GM23338 (cell line): ENCODE measurements at regions not wholly inside any gene's neighbourhood (a gene's known extent, or its start where the extent isn't known, plus 50 kb on each side); places are given as distances from the start of the nearest gene placed in this dataset.
A peak's percentile ranks its signal among the peaks of the same experiment; 100 is the strongest.

Experiments
- ATAC-seq: fragments of 200-7000 bp; cut with Tn5 transposase; 3 replicates; pipeline ENCODE4 v1.9.1; 2020
- DNase-seq: peaks from one replicate; pipeline ENCODE4 v3.0.0-alpha.2; 2015; ENCODE audit warnings: low spot score
- H2AFZ ChIP-seq: fragments of 200-600 bp; sonication (generic); 2 replicates; pipeline ENCODE4 v1.8.0; 2016; ENCODE audit warnings: antibody characterized with exemption, mild to moderate bottlenecking, moderate library complexity
- H3F3A ChIP-seq: fragments of 200-600 bp; sonication (generic); replicated peaks from 2 replicates; pipeline ENCODE4 v1.8.0; 2017; ENCODE audit warnings: antibody characterized with exemption, mixed run types, low read depth
- H3K27ac ChIP-seq: fragments of 200-600 bp; sonication (generic); 2 replicates; pipeline ENCODE4 v1.6.1; 2016; ENCODE audit warnings: low read depth
- H3K27me3 ChIP-seq: fragments of 200-600 bp; sonication (generic); 2 replicates; pipeline ENCODE4 v1.8.0; 2016; ENCODE audit warnings: mild to moderate bottlenecking, mixed run types, moderate library complexity; ENCODE audit not compliant: insufficient read depth
- H3K36me3 ChIP-seq: fragments of 200-600 bp; sonication (generic); 2 replicates; pipeline ENCODE4 v1.8.0; 2016; ENCODE audit warnings: mild to moderate bottlenecking; ENCODE audit not compliant: insufficient read depth
- H3K4me1 ChIP-seq: fragments of 200-600 bp; sonication (generic); 2 replicates; pipeline ENCODE4 v1.8.0; 2016; ENCODE audit warnings: mild to moderate bottlenecking, moderate library complexity; ENCODE audit not compliant: insufficient read depth
- H3K4me2 ChIP-seq: fragments of 200-600 bp; sonication (generic); 2 replicates; pipeline ENCODE4 v1.7.1; 2017; ENCODE audit warnings: mixed run types
- H3K4me3 ChIP-seq: fragments of 200-600 bp; sonication (generic); 2 replicates; pipeline ENCODE4 v1.6.1; 2016; ENCODE audit warnings: mixed run types
- H3K79me2 ChIP-seq: fragments of 200-600 bp; sonication (generic); replicated peaks from 2 replicates; pipeline ENCODE4 v1.8.0; 2017; ENCODE audit warnings: mild to moderate bottlenecking; ENCODE audit not compliant: insufficient read depth
- H3K9me2 ChIP-seq: fragments of 200-600 bp; sonication (generic); 2 replicates; pipeline ENCODE4 v1.8.0; 2017; ENCODE audit not compliant: insufficient read depth
- H4K20me1 ChIP-seq: fragments of 200-600 bp; sonication (generic); replicated peaks from 2 replicates; pipeline ENCODE4 v1.8.0; 2017; ENCODE audit warnings: mild to moderate bottlenecking; ENCODE audit not compliant: insufficient read depth
- H3K27ac Mint-ChIP-seq: 2 replicates; pipeline ENCODE4 v1.8.0; 2020; ENCODE audit warnings: inconsistent platforms, mild to moderate bottlenecking, moderate library complexity, mixed read lengths
- H3K27me3 Mint-ChIP-seq: 3 replicates; pipeline ENCODE4 v1.8.0; 2022; ENCODE audit warnings: low read depth, mild to moderate bottlenecking, moderate library complexity, mixed read lengths, inconsistent platforms; ENCODE audit not compliant: insufficient read depth, poor library complexity
- H3K36me3 Mint-ChIP-seq: 3 replicates; pipeline ENCODE4 v1.8.0; 2021; ENCODE audit warnings: low read depth, mild to moderate bottlenecking, inconsistent platforms, moderate library complexity, mixed read lengths
- H3K4me1 Mint-ChIP-seq: 3 replicates; pipeline ENCODE4 v1.8.0; 2020; ENCODE audit warnings: mild to moderate bottlenecking, inconsistent platforms, mixed read lengths
- H3K4me3 Mint-ChIP-seq: 3 replicates; pipeline ENCODE4 v1.8.0; 2021; ENCODE audit warnings: moderate library complexity, mild to moderate bottlenecking, inconsistent platforms, mixed read lengths
- H3K9me3 Mint-ChIP-seq: 3 replicates; pipeline ENCODE4 v1.8.0; 2020; ENCODE audit warnings: moderate library complexity, mild to moderate bottlenecking, inconsistent platforms, mixed read lengths
- EZH2phosphoT487 ChIP-seq: fragments of 200-600 bp; sonication (generic); IDR thresholded peaks from one replicate; pipeline ENCODE4 v1.8.1; 2018; ENCODE audit warnings: antibody characterized with exemption; ENCODE audit not compliant: unreplicated experiment
- JUNB ChIP-seq: IDR thresholded peaks from one replicate; pipeline ENCODE4 v1.6.1; 2016; ENCODE audit warnings: antibody characterized with exemption; ENCODE audit not compliant: unreplicated experiment
- NANOG ChIP-seq: IDR thresholded peaks from 2 replicates; pipeline ENCODE4 v1.6.1; 2016; ENCODE audit warnings: antibody characterized with exemption, borderline replicate concordance
- POLR2AphosphoS5 ChIP-seq: IDR thresholded peaks from 2 replicates; pipeline ENCODE4 v1.6.1; 2016; ENCODE audit warnings: antibody characterized with exemption, low read depth
- STAT1 ChIP-seq: IDR thresholded peaks from one replicate; pipeline ENCODE4 v1.6.1; 2016; ENCODE audit warnings: antibody characterized with exemption; ENCODE audit not compliant: unreplicated experiment
- ZNF114 ChIP-seq: fragments of 250-450 bp; sonication (Bioruptor Pico); IDR thresholded peaks from 2 replicates; pipeline ENCODE4 v1.5.0; 2020; ENCODE audit warnings: mild to moderate bottlenecking, moderate library complexity
- ZNF331 ChIP-seq: fragments of 250-450 bp; sonication (Bioruptor Pico); IDR thresholded peaks from 2 replicates; pipeline ENCODE4 v1.5.0; 2020; ENCODE audit warnings: low read depth, mild to moderate bottlenecking, moderate library complexity
- TF ChIP-seq, protein P1 (sequence below): IDR thresholded peaks from 2 replicates; pipeline ENCODE4 v1.6.1; 2016; ENCODE audit warnings: antibody characterized with exemption
- TF ChIP-seq, protein P2 (sequence below), 2 experiments: fragments of 200-600 bp in 1 of 2; sonication (generic) in 1 of 2; conservative IDR thresholded peaks; 2 replicates each; pipeline versions ENCODE4 v1.5.1 to v1.6.1; 2016 to 2017; ENCODE audit warnings: antibody characterized with exemption in 2 of 2, low read depth in 2 of 2, mild to moderate bottlenecking in 2 of 2, moderate library complexity in 1 of 2
- TF ChIP-seq, protein P3 (sequence below): fragments of 250-450 bp; sonication (Bioruptor Pico); IDR thresholded peaks from 2 replicates; pipeline ENCODE4 v1.5.0; 2020; ENCODE audit warnings: mild to moderate bottlenecking, moderate library complexity

DNA sequence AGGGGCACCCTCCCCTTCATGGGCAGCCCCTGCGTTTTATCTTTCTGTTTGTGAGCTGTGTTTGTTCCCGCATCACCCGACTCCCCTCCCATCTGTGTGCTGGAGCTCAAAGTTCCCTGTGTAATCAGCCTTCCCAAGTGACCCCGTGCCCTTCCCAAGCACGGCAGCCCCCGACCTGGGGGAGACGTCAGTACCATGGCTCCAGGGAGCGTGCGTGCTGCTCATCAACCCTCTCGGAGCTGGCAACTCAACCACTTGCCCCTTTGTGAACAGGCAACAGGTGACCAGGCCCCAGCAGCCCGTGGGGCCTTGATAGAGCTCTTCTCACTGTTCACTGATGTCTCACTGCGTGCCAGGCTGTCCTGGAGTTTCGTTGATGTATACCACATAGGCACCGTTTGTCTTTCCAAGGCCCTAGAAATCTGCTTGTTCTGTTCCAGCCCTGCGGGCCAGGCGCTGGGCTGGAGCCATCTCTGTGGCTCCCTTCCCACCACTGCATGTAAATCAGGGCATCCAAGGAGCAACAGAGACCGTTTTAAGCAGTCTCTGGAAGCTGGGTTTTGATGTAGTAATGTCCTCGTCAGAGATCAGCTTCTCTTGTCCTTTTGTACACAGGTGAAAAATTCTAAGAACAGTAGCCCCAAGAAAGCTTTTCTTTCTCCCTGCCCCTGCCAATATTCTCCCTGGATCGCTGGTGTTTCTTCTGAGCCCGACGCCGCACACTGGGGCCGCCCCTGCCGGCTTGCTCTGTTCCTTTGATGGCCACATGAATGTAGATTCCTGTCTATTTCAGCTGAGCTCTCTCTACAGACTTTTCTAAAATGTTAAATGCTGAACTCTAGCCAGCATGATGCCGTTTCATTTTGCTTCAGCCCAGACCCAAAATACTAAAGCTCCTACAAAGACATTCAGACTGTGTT lies 107.0 kb upstream of the PTPRM start:
- no peak overlapping the region; the same call in 1 of the 2 replicates for H3K27ac Mint-ChIP-seq
- Histone ChIP-seq H3F3A (no peaks in the 10 kb centered on the region), H3K36me3 (no peaks in the 10 kb centered on the region), H3K27me3 (no peaks in the 10 kb centered on the region), H3K9me2 (no peaks in the 10 kb centered on the region), H2AFZ (peak overlapping the region; percentile 87), H3K4me1 (no peaks in the 10 kb centered on the region), H4K20me1 (no peaks in the 10 kb centered on the region), H3K4me3 (no peak overlapping the region), H3K27ac (no peak overlapping the region), H3K79me2 (no peaks in the 10 kb centered on the region), H3K4me2 (no peak overlapping the region)
- ATAC-seq (peak; percentile 76), DNase-seq (peak; percentile 11)
- H3K36me3 Mint-ChIP-seq = no peaks in the 10 kb centered on the region
- H3K9me3 Mint-ChIP-seq = no peaks in the 10 kb centered on the region
- no peak overlapping the region for H3K4me3 Mint-ChIP-seq
- peaks cover 14% of the 10 kb centered on the region for H3K4me1 Mint-ChIP-seq
- peaks cover 6% of the 10 kb centered on the region for H3K27me3 Mint-ChIP-seq
- TF ChIP-seq ZNF331 (CRISPR knock-in tag) (no peak), ZNF114 (no peak), EZH2phosphoT487 (no peak), STAT1 (no peak), POLR2AphosphoS5 (no peak), NANOG (no peak), JUNB (no peak)
- TF ChIP-seq, protein P1, sequence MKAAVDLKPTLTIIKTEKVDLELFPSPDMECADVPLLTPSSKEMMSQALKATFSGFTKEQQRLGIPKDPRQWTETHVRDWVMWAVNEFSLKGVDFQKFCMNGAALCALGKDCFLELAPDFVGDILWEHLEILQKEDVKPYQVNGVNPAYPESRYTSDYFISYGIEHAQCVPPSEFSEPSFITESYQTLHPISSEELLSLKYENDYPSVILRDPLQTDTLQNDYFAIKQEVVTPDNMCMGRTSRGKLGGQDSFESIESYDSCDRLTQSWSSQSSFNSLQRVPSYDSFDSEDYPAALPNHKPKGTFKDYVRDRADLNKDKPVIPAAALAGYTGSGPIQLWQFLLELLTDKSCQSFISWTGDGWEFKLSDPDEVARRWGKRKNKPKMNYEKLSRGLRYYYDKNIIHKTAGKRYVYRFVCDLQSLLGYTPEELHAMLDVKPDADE = no peak
- TF ChIP-seq, protein P2, sequence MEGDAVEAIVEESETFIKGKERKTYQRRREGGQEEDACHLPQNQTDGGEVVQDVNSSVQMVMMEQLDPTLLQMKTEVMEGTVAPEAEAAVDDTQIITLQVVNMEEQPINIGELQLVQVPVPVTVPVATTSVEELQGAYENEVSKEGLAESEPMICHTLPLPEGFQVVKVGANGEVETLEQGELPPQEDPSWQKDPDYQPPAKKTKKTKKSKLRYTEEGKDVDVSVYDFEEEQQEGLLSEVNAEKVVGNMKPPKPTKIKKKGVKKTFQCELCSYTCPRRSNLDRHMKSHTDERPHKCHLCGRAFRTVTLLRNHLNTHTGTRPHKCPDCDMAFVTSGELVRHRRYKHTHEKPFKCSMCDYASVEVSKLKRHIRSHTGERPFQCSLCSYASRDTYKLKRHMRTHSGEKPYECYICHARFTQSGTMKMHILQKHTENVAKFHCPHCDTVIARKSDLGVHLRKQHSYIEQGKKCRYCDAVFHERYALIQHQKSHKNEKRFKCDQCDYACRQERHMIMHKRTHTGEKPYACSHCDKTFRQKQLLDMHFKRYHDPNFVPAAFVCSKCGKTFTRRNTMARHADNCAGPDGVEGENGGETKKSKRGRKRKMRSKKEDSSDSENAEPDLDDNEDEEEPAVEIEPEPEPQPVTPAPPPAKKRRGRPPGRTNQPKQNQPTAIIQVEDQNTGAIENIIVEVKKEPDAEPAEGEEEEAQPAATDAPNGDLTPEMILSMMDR (conservative IDR thresholded peaks at IDR 0.05; ENCODE audit: low read depth in 2 of 2) = no peak
- TF ChIP-seq, protein P3, sequence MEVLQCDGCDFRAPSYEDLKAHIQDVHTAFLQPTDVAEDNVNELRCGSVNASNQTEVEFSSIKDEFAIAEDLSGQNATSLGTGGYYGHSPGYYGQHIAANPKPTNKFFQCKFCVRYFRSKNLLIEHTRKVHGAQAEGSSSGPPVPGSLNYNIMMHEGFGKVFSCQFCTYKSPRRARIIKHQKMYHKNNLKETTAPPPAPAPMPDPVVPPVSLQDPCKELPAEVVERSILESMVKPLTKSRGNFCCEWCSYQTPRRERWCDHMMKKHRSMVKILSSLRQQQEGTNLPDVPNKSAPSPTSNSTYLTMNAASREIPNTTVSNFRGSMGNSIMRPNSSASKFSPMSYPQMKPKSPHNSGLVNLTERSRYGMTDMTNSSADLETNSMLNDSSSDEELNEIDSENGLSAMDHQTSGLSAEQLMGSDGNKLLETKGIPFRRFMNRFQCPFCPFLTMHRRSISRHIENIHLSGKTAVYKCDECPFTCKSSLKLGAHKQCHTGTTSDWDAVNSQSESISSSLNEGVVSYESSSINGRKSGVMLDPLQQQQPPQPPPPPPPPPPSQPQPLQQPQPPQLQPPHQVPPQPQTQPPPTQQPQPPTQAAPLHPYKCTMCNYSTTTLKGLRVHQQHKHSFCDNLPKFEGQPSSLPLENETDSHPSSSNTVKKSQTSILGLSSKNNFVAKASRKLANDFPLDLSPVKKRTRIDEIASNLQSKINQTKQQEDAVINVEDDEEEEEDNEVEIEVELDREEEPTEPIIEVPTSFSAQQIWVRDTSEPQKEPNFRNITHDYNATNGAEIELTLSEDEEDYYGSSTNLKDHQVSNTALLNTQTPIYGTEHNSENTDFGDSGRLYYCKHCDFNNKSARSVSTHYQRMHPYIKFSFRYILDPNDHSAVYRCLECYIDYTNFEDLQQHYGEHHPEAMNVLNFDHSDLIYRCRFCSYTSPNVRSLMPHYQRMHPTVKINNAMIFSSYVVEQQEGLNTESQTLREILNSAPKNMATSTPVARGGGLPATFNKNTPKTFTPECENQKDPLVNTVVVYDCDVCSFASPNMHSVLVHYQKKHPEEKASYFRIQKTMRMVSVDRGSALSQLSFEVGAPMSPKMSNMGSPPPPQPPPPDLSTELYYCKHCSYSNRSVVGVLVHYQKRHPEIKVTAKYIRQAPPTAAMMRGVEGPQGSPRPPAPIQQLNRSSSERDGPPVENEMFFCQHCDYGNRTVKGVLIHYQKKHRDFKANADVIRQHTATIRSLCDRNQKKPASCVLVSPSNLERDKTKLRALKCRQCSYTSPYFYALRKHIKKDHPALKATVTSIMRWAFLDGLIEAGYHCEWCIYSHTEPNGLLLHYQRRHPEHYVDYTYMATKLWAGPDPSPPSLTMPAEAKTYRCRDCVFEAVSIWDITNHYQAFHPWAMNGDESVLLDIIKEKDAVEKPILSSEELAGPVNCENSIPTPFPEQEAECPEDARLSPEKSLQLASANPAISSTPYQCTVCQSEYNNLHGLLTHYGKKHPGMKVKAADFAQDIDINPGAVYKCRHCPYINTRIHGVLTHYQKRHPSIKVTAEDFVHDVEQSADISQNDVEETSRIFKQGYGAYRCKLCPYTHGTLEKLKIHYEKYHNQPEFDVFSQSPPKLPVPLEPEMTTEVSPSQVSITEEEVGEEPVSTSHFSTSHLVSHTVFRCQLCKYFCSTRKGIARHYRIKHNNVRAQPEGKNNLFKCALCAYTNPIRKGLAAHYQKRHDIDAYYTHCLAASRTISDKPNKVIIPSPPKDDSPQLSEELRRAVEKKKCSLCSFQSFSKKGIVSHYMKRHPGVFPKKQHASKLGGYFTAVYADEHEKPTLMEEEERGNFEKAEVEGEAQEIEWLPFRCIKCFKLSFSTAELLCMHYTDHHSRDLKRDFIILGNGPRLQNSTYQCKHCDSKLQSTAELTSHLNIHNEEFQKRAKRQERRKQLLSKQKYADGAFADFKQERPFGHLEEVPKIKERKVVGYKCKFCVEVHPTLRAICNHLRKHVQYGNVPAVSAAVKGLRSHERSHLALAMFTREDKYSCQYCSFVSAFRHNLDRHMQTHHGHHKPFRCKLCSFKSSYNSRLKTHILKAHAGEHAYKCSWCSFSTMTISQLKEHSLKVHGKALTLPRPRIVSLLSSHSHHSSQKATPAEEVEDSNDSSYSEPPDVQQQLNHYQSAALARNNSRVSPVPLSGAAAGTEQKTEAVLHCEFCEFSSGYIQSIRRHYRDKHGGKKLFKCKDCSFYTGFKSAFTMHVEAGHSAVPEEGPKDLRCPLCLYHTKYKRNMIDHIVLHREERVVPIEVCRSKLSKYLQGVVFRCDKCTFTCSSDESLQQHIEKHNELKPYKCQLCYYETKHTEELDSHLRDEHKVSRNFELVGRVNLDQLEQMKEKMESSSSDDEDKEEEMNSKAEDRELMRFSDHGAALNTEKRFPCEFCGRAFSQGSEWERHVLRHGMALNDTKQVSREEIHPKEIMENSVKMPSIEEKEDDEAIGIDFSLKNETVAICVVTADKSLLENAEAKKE = no peak
